ENCODE measurements at regions not wholly inside any gene's neighbourhood (a gene's known extent, or its start where the extent isn't known, plus 50 kb on each side); places are given as distances from the start of the nearest gene placed in this dataset.
"Not testable (repeated sequence)": the region's sequence is repeated elsewhere in the genome, so short reads cannot be mapped to it uniquely, and the experiment has no call there.

DNA sequence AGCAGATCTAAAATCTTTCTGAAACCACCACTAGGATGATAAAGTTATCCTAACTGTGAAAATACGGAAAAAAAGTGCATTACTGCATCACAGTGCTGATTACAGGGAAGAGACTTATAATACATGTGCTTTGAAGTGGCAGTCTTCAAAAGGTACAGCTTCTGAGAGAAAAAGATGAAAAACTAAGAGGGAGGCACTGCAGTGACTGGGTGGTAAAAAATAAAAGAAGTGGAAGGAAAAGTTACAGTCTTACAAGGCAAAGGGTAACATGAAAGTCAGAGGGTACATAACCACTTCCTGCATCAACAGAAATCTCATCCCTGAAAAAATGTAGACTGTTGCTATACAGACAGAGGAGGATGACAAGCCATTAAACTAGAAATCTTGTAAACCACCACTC is 465.3 kb downstream of the ACTR3B start:
- no peak for ATAC-seq
- no peak for TF ChIP-seq RARB (CRISPR knock-in tag; IDR thresholded peaks at IDR 0.05)
- TF ChIP-seq GLIS3 (CRISPR knock-in tag; IDR thresholded peaks at IDR 0.05): no peak
- TF ChIP-seq CSDC2 (CRISPR knock-in tag; IDR thresholded peaks at IDR 0.05): no peak
- TF ChIP-seq, protein P1, sequence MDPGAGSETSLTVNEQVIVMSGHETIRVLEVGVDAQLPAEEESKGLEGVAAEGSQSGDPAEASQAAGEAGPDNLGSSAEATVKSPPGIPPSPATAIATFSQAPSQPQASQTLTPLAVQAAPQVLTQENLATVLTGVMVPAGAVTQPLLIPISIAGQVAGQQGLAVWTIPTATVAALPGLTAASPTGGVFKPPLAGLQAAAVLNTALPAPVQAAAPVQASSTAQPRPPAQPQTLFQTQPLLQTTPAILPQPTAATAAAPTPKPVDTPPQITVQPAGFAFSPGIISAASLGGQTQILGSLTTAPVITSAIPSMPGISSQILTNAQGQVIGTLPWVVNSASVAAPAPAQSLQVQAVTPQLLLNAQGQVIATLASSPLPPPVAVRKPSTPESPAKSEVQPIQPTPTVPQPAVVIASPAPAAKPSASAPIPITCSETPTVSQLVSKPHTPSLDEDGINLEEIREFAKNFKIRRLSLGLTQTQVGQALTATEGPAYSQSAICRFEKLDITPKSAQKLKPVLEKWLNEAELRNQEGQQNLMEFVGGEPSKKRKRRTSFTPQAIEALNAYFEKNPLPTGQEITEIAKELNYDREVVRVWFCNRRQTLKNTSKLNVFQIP (CRISPR knock-in tag; IDR thresholded peaks at IDR 0.05; ENCODE audit: borderline replicate concordance, low read depth): no peak
- TF ChIP-seq ZFP3 (CRISPR knock-in tag; IDR thresholded peaks at IDR 0.05): no peak
- TF ChIP-seq, protein P2, sequence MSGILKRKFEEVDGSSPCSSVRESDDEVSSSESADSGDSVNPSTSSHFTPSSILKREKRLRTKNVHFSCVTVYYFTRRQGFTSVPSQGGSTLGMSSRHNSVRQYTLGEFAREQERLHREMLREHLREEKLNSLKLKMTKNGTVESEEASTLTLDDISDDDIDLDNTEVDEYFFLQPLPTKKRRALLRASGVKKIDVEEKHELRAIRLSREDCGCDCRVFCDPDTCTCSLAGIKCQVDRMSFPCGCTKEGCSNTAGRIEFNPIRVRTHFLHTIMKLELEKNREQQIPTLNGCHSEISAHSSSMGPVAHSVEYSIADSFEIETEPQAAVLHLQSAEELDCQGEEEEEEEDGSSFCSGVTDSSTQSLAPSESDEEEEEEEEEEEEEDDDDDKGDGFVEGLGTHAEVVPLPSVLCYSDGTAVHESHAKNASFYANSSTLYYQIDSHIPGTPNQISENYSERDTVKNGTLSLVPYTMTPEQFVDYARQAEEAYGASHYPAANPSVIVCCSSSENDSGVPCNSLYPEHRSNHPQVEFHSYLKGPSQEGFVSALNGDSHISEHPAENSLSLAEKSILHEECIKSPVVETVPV (CRISPR knock-in tag; IDR thresholded peaks at IDR 0.05): no peak
- no peak for TF ChIP-seq OSR1 (CRISPR knock-in tag; IDR thresholded peaks at IDR 0.05)
- TF ChIP-seq, protein P3, sequence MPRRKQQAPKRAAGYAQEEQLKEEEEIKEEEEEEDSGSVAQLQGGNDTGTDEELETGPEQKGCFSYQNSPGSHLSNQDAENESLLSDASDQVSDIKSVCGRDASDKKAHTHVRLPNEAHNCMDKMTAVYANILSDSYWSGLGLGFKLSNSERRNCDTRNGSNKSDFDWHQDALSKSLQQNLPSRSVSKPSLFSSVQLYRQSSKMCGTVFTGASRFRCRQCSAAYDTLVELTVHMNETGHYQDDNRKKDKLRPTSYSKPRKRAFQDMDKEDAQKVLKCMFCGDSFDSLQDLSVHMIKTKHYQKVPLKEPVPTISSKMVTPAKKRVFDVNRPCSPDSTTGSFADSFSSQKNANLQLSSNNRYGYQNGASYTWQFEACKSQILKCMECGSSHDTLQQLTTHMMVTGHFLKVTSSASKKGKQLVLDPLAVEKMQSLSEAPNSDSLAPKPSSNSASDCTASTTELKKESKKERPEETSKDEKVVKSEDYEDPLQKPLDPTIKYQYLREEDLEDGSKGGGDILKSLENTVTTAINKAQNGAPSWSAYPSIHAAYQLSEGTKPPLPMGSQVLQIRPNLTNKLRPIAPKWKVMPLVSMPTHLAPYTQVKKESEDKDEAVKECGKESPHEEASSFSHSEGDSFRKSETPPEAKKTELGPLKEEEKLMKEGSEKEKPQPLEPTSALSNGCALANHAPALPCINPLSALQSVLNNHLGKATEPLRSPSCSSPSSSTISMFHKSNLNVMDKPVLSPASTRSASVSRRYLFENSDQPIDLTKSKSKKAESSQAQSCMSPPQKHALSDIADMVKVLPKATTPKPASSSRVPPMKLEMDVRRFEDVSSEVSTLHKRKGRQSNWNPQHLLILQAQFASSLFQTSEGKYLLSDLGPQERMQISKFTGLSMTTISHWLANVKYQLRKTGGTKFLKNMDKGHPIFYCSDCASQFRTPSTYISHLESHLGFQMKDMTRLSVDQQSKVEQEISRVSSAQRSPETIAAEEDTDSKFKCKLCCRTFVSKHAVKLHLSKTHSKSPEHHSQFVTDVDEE (CRISPR knock-in tag; IDR thresholded peaks at IDR 0.05): no peak
- no peak for TF ChIP-seq PPARA (CRISPR knock-in tag; IDR thresholded peaks at IDR 0.05; ENCODE audit: borderline replicate concordance)
- TF ChIP-seq, protein P4, sequence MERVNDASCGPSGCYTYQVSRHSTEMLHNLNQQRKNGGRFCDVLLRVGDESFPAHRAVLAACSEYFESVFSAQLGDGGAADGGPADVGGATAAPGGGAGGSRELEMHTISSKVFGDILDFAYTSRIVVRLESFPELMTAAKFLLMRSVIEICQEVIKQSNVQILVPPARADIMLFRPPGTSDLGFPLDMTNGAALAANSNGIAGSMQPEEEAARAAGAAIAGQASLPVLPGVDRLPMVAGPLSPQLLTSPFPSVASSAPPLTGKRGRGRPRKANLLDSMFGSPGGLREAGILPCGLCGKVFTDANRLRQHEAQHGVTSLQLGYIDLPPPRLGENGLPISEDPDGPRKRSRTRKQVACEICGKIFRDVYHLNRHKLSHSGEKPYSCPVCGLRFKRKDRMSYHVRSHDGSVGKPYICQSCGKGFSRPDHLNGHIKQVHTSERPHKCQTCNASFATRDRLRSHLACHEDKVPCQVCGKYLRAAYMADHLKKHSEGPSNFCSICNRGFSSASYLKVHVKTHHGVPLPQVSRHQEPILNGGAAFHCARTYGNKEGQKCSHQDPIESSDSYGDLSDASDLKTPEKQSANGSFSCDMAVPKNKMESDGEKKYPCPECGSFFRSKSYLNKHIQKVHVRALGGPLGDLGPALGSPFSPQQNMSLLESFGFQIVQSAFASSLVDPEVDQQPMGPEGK (CRISPR knock-in tag; IDR thresholded peaks at IDR 0.05; ENCODE audit: borderline replicate concordance): no peak

DNA sequence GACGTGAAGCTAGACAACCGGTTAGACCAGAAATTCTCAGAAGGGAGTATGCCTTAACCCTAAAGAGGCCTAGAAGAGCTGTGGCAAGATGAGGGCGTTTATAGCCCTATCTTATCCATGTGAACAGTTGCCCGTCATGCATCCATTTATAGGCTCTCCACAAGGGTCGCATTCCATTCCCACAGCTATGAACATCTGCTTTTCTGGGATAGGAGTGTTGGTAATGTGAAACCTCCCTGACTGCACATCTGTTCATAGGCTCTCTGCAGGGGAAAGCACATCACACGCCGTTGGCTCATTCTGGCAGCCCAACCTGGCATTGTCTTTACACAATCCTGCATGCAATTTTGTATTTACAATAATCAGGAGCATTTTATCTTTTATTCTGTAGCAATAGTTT is 485.6 kb downstream of the ACTR3B start:
- not testable (repeated sequence) for ATAC-seq

DNA sequence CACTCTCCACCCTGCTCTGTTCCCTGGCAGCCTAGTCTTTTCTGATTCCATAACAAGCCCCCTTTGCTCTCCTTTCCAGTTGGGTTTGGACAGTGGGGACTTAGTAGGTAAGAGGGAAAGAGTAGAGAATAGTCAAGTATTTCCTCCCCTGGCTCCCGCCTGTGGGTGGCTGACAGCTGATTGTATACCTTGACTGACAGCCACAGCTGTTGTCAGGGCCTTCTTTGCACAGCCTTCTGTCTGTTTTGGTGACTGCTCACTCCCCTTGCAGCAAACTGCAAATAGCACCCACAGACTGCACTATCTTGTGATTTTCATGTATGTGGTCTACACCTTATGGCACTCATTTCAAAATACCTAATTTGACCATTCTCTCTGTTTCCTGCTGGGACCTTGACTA is 486.3 kb downstream of the ACTR3B start:
- ATAC-seq: no peak
- TF ChIP-seq, protein P3 (CRISPR knock-in tag; IDR thresholded peaks at IDR 0.05): no peak
- no peak for TF ChIP-seq CSDC2 (CRISPR knock-in tag; IDR thresholded peaks at IDR 0.05)
- TF ChIP-seq RARB (CRISPR knock-in tag; IDR thresholded peaks at IDR 0.05): no peak
- no peak for TF ChIP-seq TCF4 (CRISPR knock-in tag; IDR thresholded peaks at IDR 0.05; ENCODE audit: borderline replicate concordance)
- no peak for TF ChIP-seq ISL1 (CRISPR knock-in tag; IDR thresholded peaks at IDR 0.05)
- TF ChIP-seq TOX (CRISPR knock-in tag; IDR thresholded peaks at IDR 0.05; ENCODE audit: borderline replicate concordance): no peak
- TF ChIP-seq ARNTL (CRISPR knock-in tag; IDR thresholded peaks at IDR 0.05; ENCODE audit: borderline replicate concordance, low read depth): no peak
- TF ChIP-seq, protein P4 (CRISPR knock-in tag; IDR thresholded peaks at IDR 0.05; ENCODE audit: borderline replicate concordance): no peak
- TF ChIP-seq ZC3H10 (CRISPR knock-in tag; IDR thresholded peaks at IDR 0.05): no peak
- TF ChIP-seq ZFP3 (CRISPR knock-in tag; IDR thresholded peaks at IDR 0.05): no peak
- no peak for TF ChIP-seq SNAI2 (CRISPR knock-in tag; IDR thresholded peaks at IDR 0.05)
- no peak for TF ChIP-seq GLIS3 (CRISPR knock-in tag; IDR thresholded peaks at IDR 0.05)
- TF ChIP-seq OSR1 (CRISPR knock-in tag; IDR thresholded peaks at IDR 0.05): no peak

Data from SK-N-SH treated with all-trans-retinoic acid at 6 μM for 48 hours (cell line).